GM10266 (cell line): ENCODE measurements at regions not wholly inside any gene's neighbourhood (a gene's known extent, or its start where the extent isn't known, plus 50 kb on each side); places are given as distances from the start of the nearest gene placed in this dataset.
"Not testable (repeated sequence)": the region's sequence is repeated elsewhere in the genome, so short reads cannot be mapped to it uniquely, and the experiment has no call there.

ENCODE experiments used
- DNase-seq: peaks from one replicate; pipeline ENCODE4 v3.0.0; 2012; ENCODE audit errors: extremely low spot score
- TF ChIP-seq, protein P1 (sequence below): IDR thresholded peaks from 2 replicates; pipeline ENCODE4 v1.5.1; 2012; ENCODE audit warnings: mild to moderate bottlenecking, low read depth; ENCODE audit not compliant: control insufficient read depth, insufficient read depth; ENCODE audit errors: missing control alignments

DNA sequence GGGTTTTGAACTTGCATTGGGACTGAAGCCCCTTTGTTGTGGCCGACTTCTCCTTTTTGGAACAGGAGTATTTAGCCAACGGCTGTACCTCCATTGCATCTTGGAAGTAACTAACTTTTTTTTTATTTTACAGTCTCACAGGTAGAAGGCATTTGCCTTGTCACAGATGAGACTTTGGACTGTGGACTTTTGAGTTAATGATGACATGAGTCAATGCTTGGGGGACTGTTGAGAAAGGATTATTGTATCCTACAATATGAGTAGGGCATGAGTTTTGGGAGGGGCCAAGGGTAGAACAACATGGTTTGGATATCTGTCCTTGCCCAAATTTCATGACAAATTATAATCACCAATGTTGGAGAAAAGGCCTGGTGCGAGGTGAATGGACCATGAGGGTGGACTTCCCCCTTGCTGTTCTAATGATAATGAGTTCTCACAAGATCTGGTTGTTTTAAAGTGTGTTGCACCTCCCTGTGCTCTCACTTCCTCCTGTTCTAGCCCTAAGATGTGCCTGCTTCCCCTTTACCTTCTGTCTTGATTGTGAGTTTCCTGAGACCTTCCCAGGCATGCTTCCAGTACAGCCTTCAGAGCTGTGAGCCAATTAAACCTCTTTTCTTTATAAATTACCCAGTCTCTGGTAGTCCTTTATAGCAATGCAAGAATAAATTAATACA lies 1269.4 kb upstream of the CHAC2 start:
- no peak for DNase-seq
- TF ChIP-seq, protein P1, sequence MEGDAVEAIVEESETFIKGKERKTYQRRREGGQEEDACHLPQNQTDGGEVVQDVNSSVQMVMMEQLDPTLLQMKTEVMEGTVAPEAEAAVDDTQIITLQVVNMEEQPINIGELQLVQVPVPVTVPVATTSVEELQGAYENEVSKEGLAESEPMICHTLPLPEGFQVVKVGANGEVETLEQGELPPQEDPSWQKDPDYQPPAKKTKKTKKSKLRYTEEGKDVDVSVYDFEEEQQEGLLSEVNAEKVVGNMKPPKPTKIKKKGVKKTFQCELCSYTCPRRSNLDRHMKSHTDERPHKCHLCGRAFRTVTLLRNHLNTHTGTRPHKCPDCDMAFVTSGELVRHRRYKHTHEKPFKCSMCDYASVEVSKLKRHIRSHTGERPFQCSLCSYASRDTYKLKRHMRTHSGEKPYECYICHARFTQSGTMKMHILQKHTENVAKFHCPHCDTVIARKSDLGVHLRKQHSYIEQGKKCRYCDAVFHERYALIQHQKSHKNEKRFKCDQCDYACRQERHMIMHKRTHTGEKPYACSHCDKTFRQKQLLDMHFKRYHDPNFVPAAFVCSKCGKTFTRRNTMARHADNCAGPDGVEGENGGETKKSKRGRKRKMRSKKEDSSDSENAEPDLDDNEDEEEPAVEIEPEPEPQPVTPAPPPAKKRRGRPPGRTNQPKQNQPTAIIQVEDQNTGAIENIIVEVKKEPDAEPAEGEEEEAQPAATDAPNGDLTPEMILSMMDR, result no peak

- TF ChIP-seq, protein P1, result no peak
Observed at GRCh38 chr2:52495816-52496215, 1271.8 kb upstream of the CHAC2 start.

GRCh38 chr2:52477166-52477565 lies 1290.4 kb upstream of the CHAC2 start:
- DNase-seq, result no peak
- TF ChIP-seq, protein P1, result no peak

More at GRCh38 chr2:52495816-52496215, 1271.8 kb upstream of the CHAC2 start:
- DNase-seq, result no peak

- no peak for DNase-seq
Observed at GRCh38 chr2:52475590-52475989, 1292.0 kb upstream of the CHAC2 start.

DNA sequence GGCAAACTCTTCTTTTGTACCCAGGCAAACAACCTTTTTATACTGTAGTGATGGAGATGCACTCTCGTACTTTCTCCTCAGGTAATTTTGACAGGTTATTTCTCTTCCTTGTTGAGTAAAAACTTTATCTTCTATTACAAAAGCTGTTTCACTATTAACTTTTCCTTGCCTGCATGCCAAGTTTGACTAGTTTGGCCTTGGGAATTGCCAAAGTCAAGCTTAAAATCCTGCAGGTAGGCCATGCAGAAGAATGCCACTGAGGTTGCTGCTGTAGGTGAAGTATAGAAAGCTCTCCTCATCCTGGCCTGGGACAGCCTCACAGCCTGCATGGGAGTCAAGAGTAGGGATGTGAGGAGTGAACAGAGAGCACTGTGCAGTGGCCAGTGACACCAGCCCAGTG lies 1293.5 kb upstream of the CHAC2 start:
- TF ChIP-seq, protein P1, result no peak
- DNase-seq, result no peak

More at GRCh38 chr2:52475590-52475989, 1292.0 kb upstream of the CHAC2 start:
- TF ChIP-seq, protein P1, result no peak

GRCh38 chr2:52473526-52473925 lies 1294.1 kb upstream of the CHAC2 start:
- no peak for DNase-seq
- TF ChIP-seq, protein P1, result no peak

DNA sequence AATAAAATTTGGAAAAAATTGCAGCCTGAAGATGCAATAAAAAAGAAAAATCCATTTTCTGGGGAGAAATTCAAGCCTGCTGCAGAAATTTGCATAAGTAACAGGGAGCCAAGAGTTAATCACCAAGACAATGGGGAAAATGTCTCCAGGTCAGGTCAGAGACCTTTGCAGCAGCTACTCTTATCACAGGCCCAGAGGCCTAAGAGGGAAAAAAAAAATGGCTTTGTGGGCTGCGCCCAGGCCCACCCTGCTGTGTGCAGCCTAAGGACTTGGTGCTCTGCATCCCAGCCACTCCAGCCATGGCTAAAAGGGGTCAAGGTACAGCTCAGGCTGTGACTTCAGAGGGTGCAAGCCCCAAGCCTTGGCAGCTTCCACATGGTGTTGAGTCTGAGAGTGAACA lies 1297.1 kb upstream of the CHAC2 start:
- not testable (repeated sequence) for DNase-seq

DNA sequence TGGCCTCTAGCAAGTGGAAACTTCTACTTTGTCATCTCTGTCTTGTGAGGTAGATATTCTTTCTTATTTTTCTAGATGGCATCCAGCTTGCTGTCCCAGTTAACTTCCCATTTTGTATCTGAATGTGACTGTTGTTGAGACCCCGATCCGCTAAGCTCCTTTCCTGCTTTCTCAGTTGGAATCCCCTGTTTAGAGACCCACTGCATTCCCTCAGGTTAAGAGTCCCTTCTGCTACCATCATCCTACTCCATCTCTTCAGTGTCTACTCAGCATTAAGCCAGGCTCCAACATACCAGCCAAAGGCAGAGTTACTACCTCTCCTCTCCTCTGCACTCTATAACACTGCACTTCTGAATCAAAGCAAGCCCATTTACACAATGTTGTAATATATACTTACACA lies 1300.4 kb upstream of the CHAC2 start:
- TF ChIP-seq, protein P1, result no peak
- DNase-seq, result no peak
